ENCODE measurements at regions not wholly inside any gene's neighbourhood (a gene's known extent, or its start where the extent isn't known, plus 50 kb on each side); places are given as distances from the start of the nearest gene placed in this dataset.

DNA sequence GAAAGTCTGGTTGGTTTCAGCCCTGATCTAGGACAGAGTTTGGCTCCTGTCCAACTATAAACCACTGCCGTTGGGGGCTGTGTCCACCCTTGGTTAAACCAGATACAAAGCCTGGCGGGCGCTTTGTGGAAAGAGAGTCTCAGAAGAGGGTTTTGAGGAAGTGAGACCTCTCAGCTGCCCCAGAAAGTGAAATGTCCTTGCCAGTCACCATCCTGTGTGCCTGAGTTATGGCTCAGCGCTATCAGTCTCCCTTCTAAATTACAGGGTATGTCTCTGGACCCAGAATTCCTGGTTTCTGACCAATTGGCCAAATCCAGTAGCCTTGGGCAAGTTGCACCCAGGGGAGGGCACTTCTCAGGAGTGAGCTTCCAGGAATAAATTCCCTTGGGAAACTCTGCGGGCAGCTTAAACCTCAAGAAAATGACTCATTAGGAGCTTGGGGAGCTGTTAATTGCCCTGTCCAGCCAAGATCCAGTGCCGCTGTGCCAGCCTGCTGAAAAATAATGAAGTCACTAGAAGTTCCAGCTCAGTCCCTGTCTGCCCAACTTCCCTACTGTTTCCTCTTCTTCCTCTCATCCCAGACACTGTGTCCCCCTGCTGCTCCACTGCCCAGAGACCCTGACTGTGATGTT lies 66.7 kb upstream of the PDZD8 start (continued):
- TF ChIP-seq, protein P1, sequence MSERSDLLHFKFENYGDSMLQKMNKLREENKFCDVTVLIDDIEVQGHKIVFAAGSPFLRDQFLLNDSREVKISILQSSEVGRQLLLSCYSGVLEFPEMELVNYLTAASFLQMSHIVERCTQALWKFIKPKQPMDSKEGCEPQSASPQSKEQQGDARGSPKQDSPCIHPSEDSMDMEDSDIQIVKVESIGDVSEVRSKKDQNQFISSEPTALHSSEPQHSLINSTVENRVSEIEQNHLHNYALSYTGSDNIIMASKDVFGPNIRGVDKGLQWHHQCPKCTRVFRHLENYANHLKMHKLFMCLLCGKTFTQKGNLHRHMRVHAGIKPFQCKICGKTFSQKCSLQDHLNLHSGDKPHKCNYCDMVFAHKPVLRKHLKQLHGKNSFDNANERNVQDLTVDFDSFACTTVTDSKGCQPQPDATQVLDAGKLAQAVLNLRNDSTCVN (tag by site-specific recombination; optimal IDR thresholded peaks at IDR 0.05): no peak
- TF ChIP-seq MEIS1 (CRISPR knock-in tag; IDR thresholded peaks at IDR 0.05; ENCODE audit: borderline replicate concordance) (no peak), ZNF214 (tag by site-specific recombination; IDR thresholded peaks at IDR 0.05; ENCODE audit: borderline replicate concordance) (no peak), ZNF366 (tag by site-specific recombination; conservative IDR thresholded peaks at IDR 0.05) (peak; percentile 76), ZFP37 (tag by site-specific recombination; IDR thresholded peaks at IDR 0.05) (no peak), ZNF654 (tag by site-specific recombination; IDR thresholded peaks at IDR 0.05; ENCODE audit: low read depth) (no peak), ZNF670 (tag by site-specific recombination; IDR thresholded peaks at IDR 0.05; ENCODE audit: low read depth) (no peak), ZNF610 (tag by site-specific recombination; IDR thresholded peaks at IDR 0.05; ENCODE audit: borderline replicate concordance) (no peak), ZBTB1 (tag by site-specific recombination; IDR thresholded peaks at IDR 0.05) (no peak), ZNF510 (tag by site-specific recombination; IDR thresholded peaks at IDR 0.05; ENCODE audit: insufficient replicate concordance) (no peak), ZNF621 (tag by site-specific recombination; IDR thresholded peaks at IDR 0.05) (no peak), ZNF777 (tag by site-specific recombination; IDR thresholded peaks at IDR 0.05; ENCODE audit: borderline replicate concordance) (no peak), ZSCAN16 (tag by site-specific recombination; IDR thresholded peaks at IDR 0.05) (no peak)
- TF ChIP-seq, protein P2, sequence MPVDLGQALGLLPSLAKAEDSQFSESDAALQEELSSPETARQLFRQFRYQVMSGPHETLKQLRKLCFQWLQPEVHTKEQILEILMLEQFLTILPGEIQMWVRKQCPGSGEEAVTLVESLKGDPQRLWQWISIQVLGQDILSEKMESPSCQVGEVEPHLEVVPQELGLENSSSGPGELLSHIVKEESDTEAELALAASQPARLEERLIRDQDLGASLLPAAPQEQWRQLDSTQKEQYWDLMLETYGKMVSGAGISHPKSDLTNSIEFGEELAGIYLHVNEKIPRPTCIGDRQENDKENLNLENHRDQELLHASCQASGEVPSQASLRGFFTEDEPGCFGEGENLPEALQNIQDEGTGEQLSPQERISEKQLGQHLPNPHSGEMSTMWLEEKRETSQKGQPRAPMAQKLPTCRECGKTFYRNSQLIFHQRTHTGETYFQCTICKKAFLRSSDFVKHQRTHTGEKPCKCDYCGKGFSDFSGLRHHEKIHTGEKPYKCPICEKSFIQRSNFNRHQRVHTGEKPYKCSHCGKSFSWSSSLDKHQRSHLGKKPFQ (tag by site-specific recombination; IDR thresholded peaks at IDR 0.05): no peak
- TF ChIP-seq, protein P3, sequence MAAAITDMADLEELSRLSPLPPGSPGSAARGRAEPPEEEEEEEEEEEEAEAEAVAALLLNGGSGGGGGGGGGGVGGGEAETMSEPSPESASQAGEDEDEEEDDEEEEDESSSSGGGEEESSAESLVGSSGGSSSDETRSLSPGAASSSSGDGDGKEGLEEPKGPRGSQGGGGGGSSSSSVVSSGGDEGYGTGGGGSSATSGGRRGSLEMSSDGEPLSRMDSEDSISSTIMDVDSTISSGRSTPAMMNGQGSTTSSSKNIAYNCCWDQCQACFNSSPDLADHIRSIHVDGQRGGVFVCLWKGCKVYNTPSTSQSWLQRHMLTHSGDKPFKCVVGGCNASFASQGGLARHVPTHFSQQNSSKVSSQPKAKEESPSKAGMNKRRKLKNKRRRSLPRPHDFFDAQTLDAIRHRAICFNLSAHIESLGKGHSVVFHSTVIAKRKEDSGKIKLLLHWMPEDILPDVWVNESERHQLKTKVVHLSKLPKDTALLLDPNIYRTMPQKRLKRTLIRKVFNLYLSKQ (tag by site-specific recombination; IDR thresholded peaks at IDR 0.05; ENCODE audit: borderline replicate concordance): no peak
- TF ChIP-seq, protein P4, sequence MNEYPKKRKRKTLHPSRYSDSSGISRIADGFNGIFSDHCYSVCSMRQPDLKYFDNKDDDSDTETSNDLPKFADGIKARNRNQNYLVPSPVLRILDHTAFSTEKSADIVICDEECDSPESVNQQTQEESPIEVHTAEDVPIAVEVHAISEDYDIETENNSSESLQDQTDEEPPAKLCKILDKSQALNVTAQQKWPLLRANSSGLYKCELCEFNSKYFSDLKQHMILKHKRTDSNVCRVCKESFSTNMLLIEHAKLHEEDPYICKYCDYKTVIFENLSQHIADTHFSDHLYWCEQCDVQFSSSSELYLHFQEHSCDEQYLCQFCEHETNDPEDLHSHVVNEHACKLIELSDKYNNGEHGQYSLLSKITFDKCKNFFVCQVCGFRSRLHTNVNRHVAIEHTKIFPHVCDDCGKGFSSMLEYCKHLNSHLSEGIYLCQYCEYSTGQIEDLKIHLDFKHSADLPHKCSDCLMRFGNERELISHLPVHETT (tag by site-specific recombination; IDR thresholded peaks at IDR 0.05): 0 out of 2 replicates have a peak, but pooled peaks have one; percentile 29

DNA sequence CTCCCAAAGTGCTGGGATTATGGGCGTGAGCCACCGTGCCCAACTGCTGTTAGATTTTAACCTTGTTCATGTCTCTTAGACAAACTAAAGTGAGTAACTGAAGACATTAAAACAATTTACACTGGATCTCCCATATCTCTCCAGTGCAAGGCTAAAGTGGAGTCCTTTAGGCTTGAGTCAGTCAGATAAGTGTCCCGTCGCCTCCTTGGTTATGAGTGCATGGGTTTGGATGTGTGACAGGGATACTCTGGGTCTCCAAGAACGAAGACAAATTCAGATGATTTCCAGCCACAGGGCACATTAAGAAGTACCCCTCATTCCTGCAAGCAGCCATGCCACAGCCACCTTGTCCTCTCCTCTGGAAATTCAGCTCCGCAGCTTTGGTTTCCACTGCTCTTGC lies 66.1 kb upstream of the PDZD8 start:
- H3K36me3 ChIP-seq (ENCODE audit: control insufficient read depth in 2 of 2, insufficient read depth in 1 of 2, low read length in 2 of 2): no peaks in the 10 kb centered on the region
- TF ChIP-seq SETDB1 (IDR thresholded peaks at IDR 0.05; ENCODE audit: insufficient read length, low read length) (no peak), ZNF785 (tag by site-specific recombination; IDR thresholded peaks at IDR 0.05) (no peak)
- TF ChIP-seq, protein P5, sequence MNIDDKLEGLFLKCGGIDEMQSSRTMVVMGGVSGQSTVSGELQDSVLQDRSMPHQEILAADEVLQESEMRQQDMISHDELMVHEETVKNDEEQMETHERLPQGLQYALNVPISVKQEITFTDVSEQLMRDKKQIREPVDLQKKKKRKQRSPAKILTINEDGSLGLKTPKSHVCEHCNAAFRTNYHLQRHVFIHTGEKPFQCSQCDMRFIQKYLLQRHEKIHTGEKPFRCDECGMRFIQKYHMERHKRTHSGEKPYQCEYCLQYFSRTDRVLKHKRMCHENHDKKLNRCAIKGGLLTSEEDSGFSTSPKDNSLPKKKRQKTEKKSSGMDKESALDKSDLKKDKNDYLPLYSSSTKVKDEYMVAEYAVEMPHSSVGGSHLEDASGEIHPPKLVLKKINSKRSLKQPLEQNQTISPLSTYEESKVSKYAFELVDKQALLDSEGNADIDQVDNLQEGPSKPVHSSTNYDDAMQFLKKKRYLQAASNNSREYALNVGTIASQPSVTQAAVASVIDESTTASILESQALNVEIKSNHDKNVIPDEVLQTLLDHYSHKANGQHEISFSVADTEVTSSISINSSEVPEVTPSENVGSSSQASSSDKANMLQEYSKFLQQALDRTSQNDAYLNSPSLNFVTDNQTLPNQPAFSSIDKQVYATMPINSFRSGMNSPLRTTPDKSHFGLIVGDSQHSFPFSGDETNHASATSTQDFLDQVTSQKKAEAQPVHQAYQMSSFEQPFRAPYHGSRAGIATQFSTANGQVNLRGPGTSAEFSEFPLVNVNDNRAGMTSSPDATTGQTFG (tag by site-specific recombination; IDR thresholded peaks at IDR 0.05; ENCODE audit: borderline replicate concordance): no peak
- CTCF ChIA-PET: interaction anchor here (0.7 to 2.6 kb wide), 14 partner anchors 10 to 225 kb away, joined by 3 to 65 read pairs (median 12); no protein-coding TSS in a partner anchor
- H3K27ac ChIP-seq (ENCODE audit: extremely low read depth, low read depth, low read length): no peak overlapping the region
- POLR2A ChIA-PET: no interaction called here
- H3K4me3 ChIP-seq (ENCODE audit: low read depth, low read length): no peak overlapping the region
- peaks cover 7% of the 10 kb centered on the region for H3K4me1 ChIP-seq (ENCODE audit: control insufficient read depth, insufficient read depth, low read length)
- H3K9me3 ChIP-seq (ENCODE audit: control insufficient read depth, insufficient read depth, low read depth, low read length): no peaks in the 10 kb centered on the region

All from HEK293 (cell line).